H9 (cell line): ENCODE measurements at regions not wholly inside any gene's neighbourhood (a gene's known extent, or its start where the extent isn't known, plus 50 kb on each side); places are given as distances from the start of the nearest gene placed in this dataset.
A peak's percentile ranks its signal among the peaks of the same experiment; 100 is the strongest.

Experiments used
- DNase-seq: peaks from one replicate; pipeline ENCODE4 v3.0.0-alpha.2; 2017
- H2AFZ ChIP-seq: one replicate; pipeline ENCODE4 v1.6.1; 2013; ENCODE audit warnings: mild to moderate bottlenecking, low read length, control low read depth, moderate library complexity
- H2AK5ac ChIP-seq: 2 replicates; pipeline ENCODE4 v1.6.1; 2013; ENCODE audit warnings: low read length, control low read depth, mixed read lengths; ENCODE audit not compliant: insufficient read length
- H2BK120ac ChIP-seq: one replicate; pipeline ENCODE4 v1.6.1; 2013; ENCODE audit warnings: low read depth, mild to moderate bottlenecking, low read length, control low read depth, inconsistent platforms; ENCODE audit not compliant: poor library complexity, severe bottlenecking
- H2BK12ac ChIP-seq: 2 replicates; pipeline ENCODE4 v1.6.1; 2013; ENCODE audit warnings: low read length, control low read depth, mixed read lengths, low read depth; ENCODE audit not compliant: insufficient read length
- H2BK15ac ChIP-seq: 2 replicates; pipeline ENCODE4 v1.6.1; 2013; ENCODE audit warnings: low read depth, low read length, control low read depth
- H2BK20ac ChIP-seq: one replicate; pipeline ENCODE4 v1.6.1; 2013; ENCODE audit warnings: low read depth, mild to moderate bottlenecking, low read length, control low read depth, inconsistent platforms; ENCODE audit not compliant: poor library complexity, severe bottlenecking
- H2BK5ac ChIP-seq: 2 replicates; pipeline ENCODE4 v1.6.1; 2013; ENCODE audit warnings: low read length, control low read depth, mixed read lengths; ENCODE audit not compliant: insufficient read length
- H3K14ac ChIP-seq: 2 replicates; pipeline ENCODE4 v1.6.1; 2013; ENCODE audit warnings: low read length, control low read depth; ENCODE audit not compliant: insufficient read depth
- H3K18ac ChIP-seq: 2 replicates; pipeline ENCODE4 v1.6.1; 2013; ENCODE audit warnings: low read depth, mild to moderate bottlenecking, mixed read lengths, low read length, control low read depth; ENCODE audit not compliant: insufficient read length
- H3K23ac ChIP-seq: 2 replicates; pipeline ENCODE4 v1.6.1; 2013; ENCODE audit warnings: low read length, control low read depth, mixed read lengths, low read depth; ENCODE audit not compliant: insufficient read length
- H3K23me2 ChIP-seq: 2 replicates; pipeline ENCODE4 v1.6.1; 2013; ENCODE audit warnings: low read depth, mild to moderate bottlenecking, mixed read lengths, low read length, control low read depth; ENCODE audit not compliant: insufficient read length, poor library complexity, severe bottlenecking
- H3K27ac ChIP-seq: 2 replicates; pipeline ENCODE4 v1.5.1; 2013; ENCODE audit warnings: low read length, control low read depth, mixed read lengths, low read depth; ENCODE audit not compliant: insufficient read length
- H3K27me3 ChIP-seq: 2 replicates; pipeline ENCODE4 v1.6.1; 2013; ENCODE audit warnings: low read length, control low read depth, inconsistent platforms; ENCODE audit not compliant: insufficient read depth
- H3K4ac ChIP-seq: 2 replicates; pipeline ENCODE4 v1.6.1; 2013; ENCODE audit warnings: low read depth, mild to moderate bottlenecking, control low read depth, inconsistent platforms, low read length, moderate library complexity
- H3K4me1 ChIP-seq: 2 replicates; pipeline ENCODE4 v1.6.1; 2013; ENCODE audit warnings: low read length, control low read depth, inconsistent platforms; ENCODE audit not compliant: insufficient read depth
- H3K4me2 ChIP-seq: 2 replicates; pipeline ENCODE4 v1.6.1; 2013; ENCODE audit warnings: low read length, control low read depth, mixed read lengths; ENCODE audit not compliant: insufficient read length, insufficient read depth
- H3K56ac ChIP-seq: 2 replicates; pipeline ENCODE4 v1.6.1; 2013; ENCODE audit warnings: low read depth, mild to moderate bottlenecking, mixed read lengths, low read length, control low read depth; ENCODE audit not compliant: insufficient read length
- H3K79me1 ChIP-seq: 2 replicates; pipeline ENCODE4 v1.6.1; 2013; ENCODE audit warnings: low read depth, mild to moderate bottlenecking, moderate library complexity, low read length, control low read depth, inconsistent platforms; ENCODE audit not compliant: insufficient read depth, poor library complexity, severe bottlenecking
- H3K79me2 ChIP-seq: 2 replicates; pipeline ENCODE4 v1.6.1; 2013; ENCODE audit warnings: low read length, control low read depth, inconsistent platforms; ENCODE audit not compliant: insufficient read depth
- H3K9ac ChIP-seq: 2 replicates; pipeline ENCODE4 v1.6.1; 2013; ENCODE audit warnings: low read length, control low read depth, mixed read lengths; ENCODE audit not compliant: insufficient read length; ENCODE audit errors: extremely low read depth
- H3K9me3 ChIP-seq: one replicate; pipeline ENCODE4 v1.6.1; 2013; ENCODE audit warnings: low read depth, low read length, inconsistent platforms; ENCODE audit not compliant: control insufficient read depth
- H3T11ph ChIP-seq: one replicate; pipeline ENCODE4 v1.6.1; 2013; ENCODE audit warnings: mild to moderate bottlenecking, low read length, control low read depth, inconsistent platforms
- H4K20me1 ChIP-seq: one replicate; pipeline ENCODE4 v1.6.1; 2013; ENCODE audit not compliant: control insufficient read depth, insufficient read length, insufficient read depth
- H4K5ac ChIP-seq: 2 replicates; pipeline ENCODE4 v1.6.1; 2013; ENCODE audit warnings: low read depth, mild to moderate bottlenecking, mixed read lengths, low read length, control low read depth; ENCODE audit not compliant: insufficient read length
- H4K8ac ChIP-seq: replicated peaks from 2 replicates; pipeline ENCODE4 v1.6.1; 2013; ENCODE audit warnings: low read length, control low read depth, mixed read lengths, low read depth; ENCODE audit not compliant: insufficient read length
- H4K91ac ChIP-seq: 2 replicates; pipeline ENCODE4 v1.6.1; 2013; ENCODE audit warnings: low read depth, mild to moderate bottlenecking, moderate library complexity, mixed read lengths, low read length, control low read depth; ENCODE audit not compliant: insufficient read length
- H3K27ac Mint-ChIP-seq, 3 experiments: 2 replicates in 2 of 3; 3 replicates in 1 of 3; pipeline ENCODE4 v1.8.0; 2020 to 2021; ENCODE audit warnings: mixed read lengths in 3 of 3, mild to moderate bottlenecking in 1 of 3, moderate library complexity in 1 of 3
- H3K27me3 Mint-ChIP-seq: 2 replicates; pipeline ENCODE4 v1.8.0; 2021; ENCODE audit warnings: low read depth, mild to moderate bottlenecking, moderate library complexity, mixed read lengths
- H3K36me3 Mint-ChIP-seq, 3 experiments: 2 replicates in 2 of 3; 3 replicates in 1 of 3; pipeline ENCODE4 v1.8.0; 2020 to 2021; ENCODE audit warnings: low read depth in 3 of 3, mixed read lengths in 3 of 3; ENCODE audit not compliant: insufficient read depth in 1 of 3
- H3K4me1 Mint-ChIP-seq, 2 experiments: 2 replicates each; pipeline ENCODE4 v1.8.0; 2020; ENCODE audit warnings: mixed read lengths in 2 of 2
- H3K4me3 Mint-ChIP-seq, 2 experiments: 2 replicates in 1 of 2; 3 replicates in 1 of 2; pipeline ENCODE4 v1.8.0; 2020 to 2021; ENCODE audit warnings: mild to moderate bottlenecking in 2 of 2, mixed read lengths in 2 of 2, moderate library complexity in 1 of 2
- H3K9me3 Mint-ChIP-seq, 2 experiments: 2 replicates in 1 of 2; 3 replicates in 1 of 2; pipeline ENCODE4 v1.8.0; 2020; ENCODE audit warnings: mild to moderate bottlenecking in 2 of 2, mixed read lengths in 2 of 2, moderate library complexity in 1 of 2
- WGBS: extraction: QIAGEN DNeasy Blood & Tissue Kit; methylation state at CpG from one replicate; pipeline ENCODE4 v1.1.7; 2013; ENCODE audit warnings: missing lambda C conversion rate, low lambda C conversion rate, mixed read lengths; ENCODE audit not compliant: insufficient read length; ENCODE audit errors: extremely low coverage; 5-methylcytosine and 5-hydroxymethylcytosine counted together
- TF ChIP-seq, protein P1 (sequence below): fragments of 200-600 bp; sonication (generic); conservative IDR thresholded peaks from 3 replicates; pipeline ENCODE4 v1.8.0; 2021; ENCODE audit warnings: antibody characterized with exemption, mild to moderate bottlenecking

DNA sequence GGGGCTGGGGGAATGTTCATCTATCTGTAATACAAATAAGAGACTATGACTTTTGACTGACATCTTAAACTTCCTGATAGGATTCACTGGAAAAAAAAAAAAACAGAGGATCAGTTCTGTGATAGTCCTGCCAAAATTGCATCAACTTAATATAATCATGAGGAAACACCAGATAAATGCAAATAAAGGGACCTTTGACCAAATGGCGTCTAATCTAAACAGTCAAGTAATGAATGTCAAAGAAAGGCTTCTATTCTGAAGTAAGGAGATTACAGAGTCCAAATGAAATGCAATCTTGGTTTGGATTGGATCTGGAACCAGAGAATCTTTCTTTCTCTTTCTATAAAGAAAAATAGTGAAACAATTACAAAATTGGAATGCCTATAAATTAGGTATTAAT, 513.4 kb downstream of the KCNT2 start:
- H3K4me3 Mint-ChIP-seq = no peak overlapping the region
- no peak overlapping the region for H2BK20ac ChIP-seq
- no peak overlapping the region for H2BK12ac ChIP-seq
- H2AFZ ChIP-seq = no peak overlapping the region
- H3K27me3 Mint-ChIP-seq = no peaks in the 10 kb centered on the region
- H3K56ac ChIP-seq = no peak overlapping the region
- H3K14ac ChIP-seq = no peak overlapping the region
- no peak overlapping the region for H2BK120ac ChIP-seq
- no peak overlapping the region for H2BK5ac ChIP-seq
- H3K27ac ChIP-seq = no peak overlapping the region
- H3K27ac Mint-ChIP-seq = peak overlapping the region in 1 of 3 experiments; percentile 74; a peak in 1 of 7 replicates
- H4K5ac ChIP-seq = no peak overlapping the region
- no peak overlapping the region for H3K4ac ChIP-seq
- H3K79me1 ChIP-seq = no peaks in the 10 kb centered on the region
- TF ChIP-seq, protein P1, sequence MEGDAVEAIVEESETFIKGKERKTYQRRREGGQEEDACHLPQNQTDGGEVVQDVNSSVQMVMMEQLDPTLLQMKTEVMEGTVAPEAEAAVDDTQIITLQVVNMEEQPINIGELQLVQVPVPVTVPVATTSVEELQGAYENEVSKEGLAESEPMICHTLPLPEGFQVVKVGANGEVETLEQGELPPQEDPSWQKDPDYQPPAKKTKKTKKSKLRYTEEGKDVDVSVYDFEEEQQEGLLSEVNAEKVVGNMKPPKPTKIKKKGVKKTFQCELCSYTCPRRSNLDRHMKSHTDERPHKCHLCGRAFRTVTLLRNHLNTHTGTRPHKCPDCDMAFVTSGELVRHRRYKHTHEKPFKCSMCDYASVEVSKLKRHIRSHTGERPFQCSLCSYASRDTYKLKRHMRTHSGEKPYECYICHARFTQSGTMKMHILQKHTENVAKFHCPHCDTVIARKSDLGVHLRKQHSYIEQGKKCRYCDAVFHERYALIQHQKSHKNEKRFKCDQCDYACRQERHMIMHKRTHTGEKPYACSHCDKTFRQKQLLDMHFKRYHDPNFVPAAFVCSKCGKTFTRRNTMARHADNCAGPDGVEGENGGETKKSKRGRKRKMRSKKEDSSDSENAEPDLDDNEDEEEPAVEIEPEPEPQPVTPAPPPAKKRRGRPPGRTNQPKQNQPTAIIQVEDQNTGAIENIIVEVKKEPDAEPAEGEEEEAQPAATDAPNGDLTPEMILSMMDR = no peak
- H3T11ph ChIP-seq = no peak overlapping the region
- no peak overlapping the region for H3K23ac ChIP-seq
- H3K18ac ChIP-seq = no peak overlapping the region
- no peaks in the 10 kb centered on the region for H3K4me1 ChIP-seq
- no peaks in the 10 kb centered on the region for H3K4me1 Mint-ChIP-seq
- H3K9ac ChIP-seq = no peak overlapping the region
- H3K27me3 ChIP-seq = no peaks in the 10 kb centered on the region
- H3K9me3 Mint-ChIP-seq = no peaks in the 10 kb centered on the region; a peak in 1 of 5 replicates
- no peak for DNase-seq
- H3K9me3 ChIP-seq = no peaks in the 10 kb centered on the region
- H3K36me3 Mint-ChIP-seq = peaks cover 0 to 2% (median 0%) of the 10 kb centered on the region in 3 experiments; a peak in 1 of 7 replicates
- H3K79me2 ChIP-seq = no peaks in the 10 kb centered on the region
- no CpG with 5 or more reads among the region's 1 CpG for WGBS
- H4K8ac ChIP-seq = no peak overlapping the region
- no peaks in the 10 kb centered on the region for H3K23me2 ChIP-seq
- H2BK15ac ChIP-seq = no peak overlapping the region
- no peak overlapping the region for H2AK5ac ChIP-seq
- no peak overlapping the region for H4K91ac ChIP-seq
- H3K4me2 ChIP-seq = no peak overlapping the region
- no peaks in the 10 kb centered on the region for H4K20me1 ChIP-seq
